GM19324 (cell line): ENCODE measurements at regions not wholly inside any gene's neighbourhood (a gene's known extent, or its start where the extent isn't known, plus 50 kb on each side); places are given as distances from the start of the nearest gene placed in this dataset.

Experiments
- ATAC-seq: cut with Tn5 transposase; IDR thresholded peaks from one replicate; pipeline ENCODE4 v1.9.1; 2021; ENCODE audit warnings: mild to moderate bottlenecking, moderate library complexity; ENCODE audit not compliant: unreplicated experiment, low FRiP score

DNA sequence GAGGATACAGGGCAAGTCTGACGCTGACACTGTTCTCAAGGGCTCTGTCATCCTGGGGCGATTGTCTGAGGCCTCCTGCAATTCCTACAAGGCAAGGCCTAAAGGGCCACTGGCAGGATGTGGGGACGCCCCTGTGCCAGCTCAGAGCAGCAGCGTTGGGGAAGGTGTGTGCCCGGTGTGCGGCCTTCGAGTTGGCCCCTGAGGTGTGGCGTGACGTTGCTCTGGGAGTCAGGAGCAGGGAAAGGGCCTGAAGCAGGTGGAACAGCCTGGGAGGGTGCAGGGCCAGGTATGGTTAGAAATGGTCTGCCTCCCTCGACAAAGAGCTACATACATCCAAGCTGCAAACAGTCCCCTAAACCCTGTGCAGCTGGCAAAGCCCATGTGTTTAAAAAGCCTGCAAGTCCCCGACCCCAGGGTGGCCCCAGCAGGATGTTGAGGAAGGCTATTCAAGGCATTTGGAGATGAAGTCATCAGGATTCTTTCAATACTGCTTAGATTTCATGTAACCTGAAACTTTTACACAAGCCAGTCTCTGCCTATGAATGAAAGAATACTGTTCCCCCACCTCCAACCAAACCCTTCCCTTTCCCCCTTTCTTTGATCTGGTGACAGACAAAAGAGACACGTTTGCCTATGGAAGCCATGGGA is 142.5 kb upstream of the TNS3 start:
- ATAC-seq, result no peak

DNA sequence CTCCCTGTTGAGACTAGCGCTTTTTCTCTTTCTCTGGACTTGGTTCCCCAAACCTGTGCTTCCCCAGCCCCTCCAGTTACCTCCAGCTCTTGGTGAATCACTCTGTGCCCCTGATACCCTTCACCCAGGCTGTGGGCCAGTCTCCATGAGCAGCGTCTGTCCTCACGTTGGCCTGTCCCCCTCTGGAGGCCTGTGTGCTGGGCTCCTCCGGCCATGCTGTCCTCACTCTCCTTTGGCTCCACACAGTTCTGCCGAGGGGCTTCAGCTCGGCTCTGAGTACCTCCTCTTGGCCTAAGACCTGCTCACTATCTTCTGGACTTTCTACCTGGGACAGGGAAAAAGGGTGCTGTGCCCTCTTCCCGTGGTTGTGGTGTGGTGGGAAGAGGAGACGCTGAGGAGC is 140.2 kb upstream of the TNS3 start:
- ATAC-seq, result no peak

DNA sequence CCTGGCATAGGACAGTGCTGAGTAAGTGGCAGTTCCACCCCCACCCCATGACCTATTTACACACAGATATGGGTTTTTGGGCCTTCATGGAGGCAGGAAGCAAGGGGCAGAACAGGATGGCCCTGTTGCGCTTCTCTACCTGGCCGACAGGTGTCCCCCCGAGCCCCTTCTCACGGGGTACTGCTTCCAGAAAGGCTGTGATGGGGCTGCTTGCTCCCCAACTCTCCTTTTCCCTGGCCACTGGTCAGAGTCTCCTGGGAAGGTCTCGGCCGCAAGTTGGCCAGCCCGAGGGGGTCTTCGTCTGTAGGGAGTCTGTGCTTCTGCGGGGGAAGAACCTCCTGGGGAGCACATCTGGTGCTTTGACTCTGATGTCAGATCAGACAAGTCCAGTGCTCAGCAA is 139.8 kb upstream of the TNS3 start:
- ATAC-seq, result no peak

DNA sequence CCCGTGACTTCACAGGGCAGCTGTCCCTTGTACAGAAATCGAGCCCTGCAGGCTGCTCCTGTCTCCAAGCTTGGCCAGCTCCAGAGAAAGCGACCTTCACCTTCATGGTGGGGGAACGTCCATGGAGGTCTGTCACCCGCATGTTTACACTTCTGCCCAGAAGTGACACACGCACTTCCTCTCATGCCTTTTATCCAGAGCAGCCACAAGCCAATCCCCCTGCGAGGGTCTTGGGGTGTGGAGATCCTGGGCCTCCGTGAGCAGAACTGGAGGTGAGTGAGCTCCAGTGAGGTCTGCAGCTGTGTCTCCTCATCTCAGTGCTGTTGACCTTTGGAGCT is 139.0 kb upstream of the TNS3 start:
- no peak for ATAC-seq

DNA sequence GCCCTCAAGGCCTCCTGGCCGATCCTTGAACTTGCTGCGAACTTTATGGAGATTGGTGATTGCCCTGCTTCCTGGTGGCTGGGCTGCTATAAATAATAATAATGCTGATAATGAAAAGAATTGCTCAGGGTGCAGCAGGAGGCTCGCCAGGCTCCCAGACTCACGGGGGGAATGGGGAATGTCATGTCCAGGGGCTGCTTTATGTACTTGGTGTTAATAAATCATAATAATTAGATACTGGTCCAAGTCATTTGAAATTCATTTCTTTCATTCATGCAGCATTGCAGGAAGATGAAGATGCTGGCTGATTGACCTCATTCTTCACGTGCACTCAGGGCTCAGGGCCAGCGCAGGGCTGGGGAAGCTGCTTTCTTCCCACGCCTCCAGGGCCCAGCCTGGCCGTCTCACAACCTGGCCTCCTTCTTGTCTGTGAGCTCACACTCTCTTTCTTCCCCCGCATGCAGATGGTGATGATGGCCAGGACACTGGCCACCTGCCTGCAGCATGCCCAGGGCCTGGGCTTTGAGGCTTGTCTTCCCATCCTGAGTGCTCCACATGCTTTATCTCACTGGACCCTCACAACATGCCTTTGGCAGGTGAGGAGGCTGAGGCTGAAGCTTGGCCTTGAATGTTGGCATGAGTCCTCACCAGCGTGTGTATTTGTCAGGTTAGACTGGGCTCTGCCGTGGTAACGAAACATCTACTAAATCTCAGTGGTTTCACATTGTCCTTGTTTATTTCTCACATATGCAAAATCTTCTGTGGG is 138.4 kb upstream of the TNS3 start:
- peak; percentile 76 for ATAC-seq

DNA sequence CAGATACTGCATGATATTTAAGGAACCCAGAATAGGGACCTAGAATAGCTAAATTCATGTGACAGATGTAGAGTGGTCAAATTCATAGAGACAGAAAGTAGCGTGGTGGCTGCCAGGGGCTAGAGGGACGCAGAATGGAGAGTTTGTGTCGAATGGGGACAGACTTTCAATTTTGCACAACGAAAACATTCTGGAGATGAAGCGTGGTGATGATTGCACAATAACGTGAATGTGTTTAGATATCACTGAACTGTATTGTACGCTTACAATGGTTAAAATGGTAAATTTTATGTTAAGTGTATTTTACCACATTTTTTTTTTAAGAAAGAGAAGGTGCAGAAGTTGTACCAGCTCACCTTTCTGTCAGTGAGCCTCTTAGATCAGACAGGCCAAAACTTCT is 137.8 kb upstream of the TNS3 start:
- no peak for ATAC-seq

DNA sequence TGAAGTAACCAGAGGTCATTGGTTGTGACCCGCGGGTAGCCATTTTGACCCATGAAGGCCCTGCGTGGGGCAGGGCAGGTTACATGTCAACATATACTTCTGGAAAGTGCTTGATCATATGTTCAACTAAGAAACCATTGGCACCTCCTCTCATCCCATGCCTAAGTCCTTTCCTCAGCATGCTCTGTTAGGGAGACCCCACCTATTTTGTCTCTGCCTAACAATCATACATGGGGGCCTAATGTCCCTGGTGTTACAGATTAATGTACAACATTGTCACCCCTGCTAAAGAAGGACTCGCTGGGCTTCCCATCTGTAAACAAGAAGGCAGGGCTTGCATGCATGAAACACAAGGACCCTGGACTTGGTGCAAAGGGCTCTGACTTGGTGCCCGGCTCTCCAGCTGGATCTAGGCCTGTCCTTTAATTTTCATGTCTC is 133.7 kb upstream of the TNS3 start:
- ATAC-seq, result peak; percentile 20

DNA sequence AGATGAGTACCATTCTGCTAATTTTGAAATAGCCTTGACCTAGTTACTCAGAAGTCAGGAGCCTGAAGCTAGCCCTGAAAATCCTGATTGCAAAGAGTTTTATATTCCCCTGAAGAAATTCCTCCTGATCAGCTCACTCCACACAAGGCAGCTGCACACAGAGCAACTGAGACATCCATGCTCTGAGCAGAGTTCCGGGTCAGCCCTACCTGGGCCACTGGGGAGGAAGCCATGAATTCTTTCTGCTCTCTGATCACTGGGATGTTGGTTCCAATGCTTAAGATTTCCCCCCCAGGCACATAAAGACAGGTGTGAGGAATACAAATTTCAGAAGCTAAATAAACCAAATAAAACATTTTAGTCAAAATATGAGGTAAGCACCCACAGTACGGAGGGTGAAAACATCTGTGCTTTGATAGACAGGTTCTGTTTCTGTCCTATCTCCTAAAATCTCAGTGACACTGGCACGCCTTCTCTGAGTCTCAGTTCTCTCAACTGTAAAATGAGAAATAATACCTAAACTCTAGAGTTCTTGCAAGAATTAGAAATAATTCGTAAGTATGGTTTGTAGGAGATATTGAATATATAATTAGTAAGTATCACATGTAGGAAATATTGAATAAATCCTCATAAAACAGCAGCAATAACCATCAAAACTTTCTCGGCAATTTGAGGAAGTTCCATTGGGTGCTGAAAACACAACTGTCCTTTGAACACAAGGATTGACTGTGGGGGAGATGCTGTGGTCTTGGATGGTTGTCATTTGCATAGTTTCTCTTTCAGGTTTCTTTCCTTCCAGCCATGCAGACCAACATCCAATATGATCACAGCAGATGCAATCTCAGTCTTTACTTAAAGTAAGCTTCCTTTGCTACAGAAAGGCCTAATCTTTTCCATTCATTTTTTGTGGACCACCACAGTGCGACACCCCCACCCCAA is 133.0 kb upstream of the TNS3 start:
- peak; percentile 93 for ATAC-seq

DNA sequence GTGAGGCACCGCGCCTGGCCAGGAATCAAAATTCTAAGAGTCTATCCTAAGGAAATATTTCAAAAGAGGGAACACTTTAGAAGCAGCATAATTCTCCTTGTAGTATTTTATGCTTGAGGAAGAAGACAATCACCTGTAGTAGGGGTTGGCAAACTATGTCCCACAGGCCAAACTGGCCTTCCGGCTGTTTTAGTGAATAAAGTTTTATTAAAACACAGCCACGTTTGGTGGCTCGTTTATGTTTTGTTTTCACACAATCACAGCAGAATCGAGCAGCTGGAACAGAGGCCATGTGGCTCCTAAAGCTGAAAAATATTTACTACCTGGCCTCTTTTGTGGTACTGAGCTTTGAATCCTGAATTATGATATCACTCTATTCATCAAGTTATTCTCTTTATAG is 131.7 kb upstream of the TNS3 start:
- ATAC-seq, result no peak

DNA sequence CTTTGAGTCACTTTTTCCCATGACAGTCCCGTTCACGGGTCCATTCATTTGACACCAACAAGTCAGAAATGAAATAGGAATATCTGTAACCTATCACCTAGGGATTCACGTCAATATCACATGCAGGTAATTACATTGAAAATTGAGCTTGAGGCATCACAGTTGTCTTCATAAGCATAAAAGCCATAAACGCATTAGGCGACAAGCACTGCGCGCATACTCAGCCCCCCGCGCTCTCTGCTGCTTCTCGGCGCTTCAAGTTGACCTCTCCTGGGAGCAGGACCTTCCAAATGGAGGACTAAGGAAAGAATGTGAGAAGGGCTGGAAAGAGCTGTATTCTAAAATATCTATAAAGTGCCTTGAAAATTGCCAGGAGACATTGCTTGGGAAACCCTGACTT is 130.5 kb upstream of the TNS3 start:
- no peak for ATAC-seq

DNA sequence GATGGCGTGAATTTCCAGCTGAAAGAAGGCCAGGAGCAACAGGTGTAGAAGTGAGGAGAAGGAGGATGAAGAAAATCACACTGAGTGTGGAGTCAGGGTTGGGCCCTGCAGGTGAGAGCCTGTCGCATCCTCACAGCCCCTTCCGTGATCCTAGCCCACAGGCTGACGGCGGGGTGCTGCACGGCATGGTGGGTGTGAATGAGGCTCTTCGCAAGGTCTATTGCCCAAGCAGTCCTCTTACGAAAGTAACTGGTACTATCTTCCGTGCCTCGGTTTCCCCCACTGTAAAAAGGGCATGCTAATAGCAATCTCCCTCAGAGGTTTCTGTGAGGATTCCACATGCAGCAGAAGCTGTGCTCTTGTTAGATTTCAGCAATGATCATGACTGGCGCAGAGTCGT is 129.9 kb upstream of the TNS3 start:
- no peak for ATAC-seq

DNA sequence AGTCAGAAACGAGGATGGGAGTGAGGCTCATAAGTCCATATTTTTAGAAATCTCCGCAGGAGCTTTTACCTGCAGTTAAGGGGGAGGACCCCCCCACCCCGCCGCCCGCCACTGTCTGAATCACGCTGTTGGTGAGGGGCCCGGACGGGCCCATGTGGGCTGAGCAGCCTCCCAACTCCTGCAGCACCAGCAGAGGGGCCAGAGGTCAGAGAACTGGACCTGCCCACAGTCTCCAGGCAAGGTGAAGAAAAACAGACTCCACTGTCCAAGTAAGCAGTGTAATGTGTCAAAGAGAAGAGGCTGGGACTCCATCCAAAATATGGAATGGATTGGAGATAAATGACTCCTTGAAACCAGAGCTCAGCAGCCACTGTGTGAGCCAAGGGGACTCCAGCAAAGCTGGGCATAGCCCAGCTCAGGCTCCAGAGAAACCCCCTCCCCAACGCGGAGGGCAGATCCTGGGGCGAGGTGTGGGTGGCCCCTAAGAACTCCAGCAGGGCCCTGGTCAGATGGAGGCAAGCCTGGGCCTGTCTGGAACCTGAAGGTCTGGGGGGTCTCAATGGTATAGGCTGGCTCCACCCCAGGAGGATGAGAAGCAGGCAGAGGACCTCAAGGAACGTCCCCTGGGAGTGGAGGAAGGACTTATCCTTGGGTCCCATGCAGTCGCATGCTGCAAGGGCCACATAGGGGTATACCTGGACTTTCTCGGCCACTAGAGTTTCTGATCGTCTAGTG is 128.5 kb upstream of the TNS3 start:
- no peak for ATAC-seq

DNA sequence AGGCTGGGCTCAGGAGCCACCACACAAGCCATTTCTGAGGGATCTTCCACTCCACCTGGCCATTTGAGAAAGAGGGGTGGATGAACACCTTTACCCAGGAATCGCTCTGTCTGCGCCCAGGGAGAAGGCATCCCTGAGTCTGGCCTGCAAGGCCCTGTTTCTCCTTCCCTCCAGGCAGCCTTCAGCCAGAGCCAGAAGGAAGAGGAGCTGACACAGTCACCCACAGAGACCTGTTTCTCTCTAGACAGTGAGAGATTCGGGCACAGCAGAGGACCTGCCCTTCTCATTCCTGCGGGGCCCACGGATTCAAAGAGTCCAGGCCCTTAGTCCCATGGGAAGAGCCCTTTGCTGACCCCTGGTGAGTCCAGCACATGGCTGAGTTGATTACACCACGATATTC is 127.5 kb upstream of the TNS3 start:
- ATAC-seq, result no peak

DNA sequence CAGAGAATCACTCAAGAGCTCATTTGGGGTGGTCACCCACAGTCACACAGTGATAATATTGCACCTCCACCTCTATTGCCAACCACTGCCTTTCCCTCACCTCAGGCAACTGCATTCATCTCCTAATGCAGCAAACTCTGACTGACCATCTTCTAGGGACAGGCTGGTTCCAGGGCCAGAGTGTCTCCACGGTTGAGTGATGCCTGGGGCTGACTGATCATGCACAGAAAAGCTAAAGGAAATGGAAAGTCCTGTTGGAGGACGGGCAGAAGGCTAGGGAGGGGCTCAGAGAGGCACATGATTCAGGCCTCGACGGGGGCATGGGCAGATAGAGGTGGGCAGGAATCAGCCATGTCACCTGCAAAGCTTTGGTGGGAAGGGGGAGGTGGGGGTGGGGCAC is 127.1 kb upstream of the TNS3 start:
- ATAC-seq, result no peak

DNA sequence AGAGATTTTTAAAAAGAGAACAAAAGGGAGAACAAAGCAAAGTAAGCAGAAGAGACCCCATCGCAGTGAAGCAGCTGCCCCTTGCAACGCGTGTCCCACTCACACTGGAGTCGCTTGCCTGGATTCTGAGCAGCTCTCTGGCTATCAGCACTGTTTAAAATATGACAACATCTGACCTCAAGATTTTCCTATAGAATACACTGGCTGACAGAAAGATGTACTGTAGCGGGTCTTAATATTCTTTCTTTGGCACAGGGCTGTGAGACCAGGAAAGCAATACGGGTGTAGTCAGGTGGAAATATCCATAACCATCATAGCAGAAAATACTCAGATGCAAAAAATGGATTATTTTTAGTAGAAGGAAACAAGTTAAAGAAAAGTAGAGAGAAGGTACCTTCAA is 125.7 kb upstream of the TNS3 start:
- ATAC-seq, result no peak

DNA sequence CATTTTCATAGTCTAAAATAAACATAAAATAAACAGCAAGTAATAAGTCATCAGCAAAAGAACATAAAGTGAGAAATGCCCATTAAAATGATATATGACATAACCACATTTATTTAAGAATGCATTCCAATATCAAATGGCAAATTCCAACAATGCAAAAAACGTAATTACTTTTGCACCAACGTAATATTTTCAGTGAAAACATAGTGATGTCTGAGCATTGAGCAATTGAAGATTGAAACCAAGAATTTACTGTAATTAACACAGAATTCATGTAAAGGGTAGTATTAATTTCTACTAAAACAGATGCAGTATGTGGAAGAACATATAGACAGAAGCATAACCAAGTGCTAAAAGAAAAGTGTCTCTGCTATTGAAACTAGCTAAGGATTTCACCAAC is 123.0 kb upstream of the TNS3 start:
- ATAC-seq, result no peak

DNA sequence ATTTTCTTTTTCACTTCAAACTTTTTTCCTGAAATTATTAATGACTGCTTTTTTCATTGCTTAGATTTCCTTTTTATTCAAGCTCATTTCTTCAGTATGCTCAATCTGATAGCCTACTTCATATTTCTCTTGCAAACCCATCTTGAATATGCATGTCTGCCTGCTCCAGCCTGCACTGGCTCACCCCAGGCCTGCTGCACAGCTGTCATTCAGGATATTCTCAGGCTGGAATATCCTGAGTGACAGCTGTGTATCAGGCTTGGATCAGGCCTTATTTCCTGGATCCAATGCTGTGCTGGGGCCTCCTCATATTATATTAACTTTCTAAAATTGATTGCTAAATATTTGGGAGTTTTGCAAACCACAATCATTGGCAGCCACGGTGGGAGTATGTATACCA is 120.2 kb upstream of the TNS3 start:
- ATAC-seq, result no peak

DNA sequence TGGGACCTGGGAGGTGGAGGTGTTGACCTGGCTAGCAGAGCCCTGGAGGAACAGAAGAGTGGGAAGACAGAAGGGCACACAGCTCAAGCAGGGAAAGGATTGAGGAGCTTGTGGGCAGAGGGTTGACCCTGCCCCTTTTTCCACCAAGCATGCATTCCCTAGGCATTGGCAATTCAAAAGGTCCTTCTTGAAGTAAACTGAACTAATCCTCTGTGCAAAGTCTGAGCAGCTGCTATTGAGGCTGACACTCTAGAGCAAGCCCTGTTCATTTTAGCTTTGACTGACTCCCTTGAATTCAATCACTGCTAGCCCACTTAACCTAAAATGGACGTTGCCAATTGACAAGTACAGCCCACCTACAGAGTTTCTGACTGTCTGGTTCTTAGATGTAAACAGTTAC is 116.5 kb upstream of the TNS3 start:
- ATAC-seq, result no peak

DNA sequence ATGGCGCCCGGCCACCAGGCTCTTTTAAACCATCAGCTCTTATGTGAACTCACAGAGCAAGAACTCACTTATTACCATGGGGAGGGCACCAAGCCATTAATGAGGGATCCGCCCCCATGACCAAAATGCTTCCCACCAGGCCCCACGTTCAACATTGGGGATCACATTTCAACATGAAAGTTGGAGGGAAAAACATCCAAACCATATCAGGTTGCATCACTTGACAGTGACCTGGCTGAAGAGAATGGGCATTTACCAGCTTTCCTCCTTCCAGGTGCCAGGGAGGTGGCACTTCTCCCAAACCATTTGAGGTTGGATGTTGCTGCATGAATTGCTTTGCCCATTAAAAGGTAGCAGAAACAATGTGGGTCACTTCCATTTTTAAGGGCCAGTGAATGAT is 115.6 kb upstream of the TNS3 start:
- ATAC-seq, result no peak

DNA sequence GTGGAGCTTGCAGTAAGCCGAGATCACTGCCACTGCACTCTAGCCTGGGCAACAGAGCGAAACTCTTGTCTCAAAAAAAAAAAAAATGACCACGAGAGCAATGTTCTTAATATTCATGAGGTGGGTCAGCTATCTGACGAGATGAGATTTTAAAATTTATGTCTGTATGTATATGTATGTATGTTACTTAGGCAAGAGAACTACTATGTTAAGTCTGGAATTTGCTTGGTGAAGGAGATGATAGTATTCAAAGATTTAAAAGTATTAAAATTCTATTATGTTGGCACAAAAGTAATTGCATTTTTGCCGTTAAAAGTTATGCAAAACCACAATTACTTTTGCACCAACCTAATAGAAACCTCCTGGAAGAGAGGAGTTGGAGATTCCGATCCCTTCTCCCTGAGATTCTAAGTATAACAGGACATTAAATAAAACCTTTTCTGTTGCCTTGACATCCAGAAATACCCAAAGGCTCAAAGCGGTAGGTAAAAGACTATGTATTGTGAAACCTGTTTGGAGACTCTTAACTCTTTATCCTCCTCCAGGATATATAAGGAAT is 114.3 kb upstream of the TNS3 start:
- no peak for ATAC-seq
